ENCODE measurements at regions not wholly inside any gene's neighbourhood (a gene's known extent, or its start where the extent isn't known, plus 50 kb on each side); places are given as distances from the start of the nearest gene placed in this dataset.

GRCh38 chr5:167730121-167730520 lies 561.3 kb upstream of the WWC1 start:
- no peaks in the 10 kb centered on the region for H3K9me3 ChIP-seq (ENCODE audit: control insufficient read depth, low read depth, low read length)
- peak overlapping the region; percentile 41 for H3K4me2 ChIP-seq (ENCODE audit: control insufficient read depth, extremely low read depth, insufficient read depth, low read depth, low read length)
- DNase-seq (ENCODE audit: low read depth, low spot score), result peak; percentile 63
- no peaks in the 10 kb centered on the region for H3K36me3 ChIP-seq (ENCODE audit: control insufficient read depth in 2 of 2, extremely low read depth in 1 of 2, insufficient read depth in 2 of 2, low read length in 2 of 2)
- H3K4me3 ChIP-seq (ENCODE audit: control insufficient read depth in 2 of 3, extremely low read depth in 1 of 3, insufficient read depth in 2 of 3, low read depth in 1 of 3, low read length in 3 of 3), result no peak overlapping the region
- no peaks in the 10 kb centered on the region for H3K27me3 ChIP-seq (ENCODE audit: control insufficient read depth, extremely low read depth, insufficient read depth, low read length)
- H3K9ac ChIP-seq (ENCODE audit: control insufficient read depth, extremely low read depth, insufficient read depth, low read length), result peak overlapping the region; percentile 28
- no peak overlapping the region for H2AFZ ChIP-seq (ENCODE audit: control insufficient read depth, low read length)
- peaks cover 21% of the 10 kb centered on the region for H3K4me1 ChIP-seq (ENCODE audit: control insufficient read depth, extremely low read depth, insufficient read depth, low read length)
- H3K79me2 ChIP-seq (ENCODE audit: control insufficient read depth, insufficient read depth, low read length), result no peaks in the 10 kb centered on the region
- peak; percentile 83 for FAIRE-seq
- dilution Hi-C loops (cut with MboI; ENCODE audit: extremely low pct_ligation_motif_present, low sequenced_read_pairs), result no loop called here
- peak overlapping the region; percentile 70 for H3K27ac ChIP-seq (ENCODE audit: control insufficient read depth, insufficient read depth, low read length)
- TF ChIP-seq EZH2 (IDR thresholded peaks at IDR 0.05; ENCODE audit: low read length), result no peak
- TF ChIP-seq CTCF (optimal IDR thresholded peaks at IDR 0.05 in 1 of 3, IDR thresholded peaks at IDR 0.05 in 1 of 3, conservative IDR thresholded peaks at IDR 0.05 in 1 of 3; ENCODE audit: extremely low read depth in 1 of 3, insufficient read depth in 2 of 3, low read length in 3 of 3), result no peak
- no peaks in the 10 kb centered on the region for H4K20me1 ChIP-seq (ENCODE audit: control insufficient read depth, extremely low read depth, insufficient read depth, low read length)
- no peaks in the 10 kb centered on the region for H3K9me1 ChIP-seq (ENCODE audit: control insufficient read depth, extremely low read depth, insufficient read depth, low read length)

GRCh38 chr5:167730656-167731055 lies 560.8 kb upstream of the WWC1 start:
- Histone ChIP-seq H3K36me3 (ENCODE audit: control insufficient read depth in 2 of 2, extremely low read depth in 1 of 2, insufficient read depth in 2 of 2, low read length in 2 of 2) (no peaks in the 10 kb centered on the region), H3K4me1 (ENCODE audit: control insufficient read depth, extremely low read depth, insufficient read depth, low read length) (peaks cover 21% of the 10 kb centered on the region), H3K4me2 (ENCODE audit: control insufficient read depth, extremely low read depth, insufficient read depth, low read depth, low read length) (peak overlapping the region; percentile 41), H3K4me3 (ENCODE audit: control insufficient read depth in 2 of 3, extremely low read depth in 1 of 3, insufficient read depth in 2 of 3, low read depth in 1 of 3, low read length in 3 of 3) (no peak overlapping the region), H3K9me1 (ENCODE audit: control insufficient read depth, extremely low read depth, insufficient read depth, low read length) (no peaks in the 10 kb centered on the region), H3K79me2 (ENCODE audit: control insufficient read depth, insufficient read depth, low read length) (no peaks in the 10 kb centered on the region), H4K20me1 (ENCODE audit: control insufficient read depth, extremely low read depth, insufficient read depth, low read length) (no peaks in the 10 kb centered on the region), H3K27ac (ENCODE audit: control insufficient read depth, insufficient read depth, low read length) (peak overlapping the region; percentile 70), H3K9ac (ENCODE audit: control insufficient read depth, extremely low read depth, insufficient read depth, low read length) (peak overlapping the region; percentile 28), H3K27me3 (ENCODE audit: control insufficient read depth, extremely low read depth, insufficient read depth, low read length) (no peaks in the 10 kb centered on the region), H2AFZ (ENCODE audit: control insufficient read depth, low read length) (no peak overlapping the region), H3K9me3 (ENCODE audit: control insufficient read depth, low read depth, low read length) (no peaks in the 10 kb centered on the region)
- TF ChIP-seq EZH2 (IDR thresholded peaks at IDR 0.05; ENCODE audit: low read length) (no peak), CTCF (optimal IDR thresholded peaks at IDR 0.05 in 1 of 3, IDR thresholded peaks at IDR 0.05 in 1 of 3, conservative IDR thresholded peaks at IDR 0.05 in 1 of 3; ENCODE audit: extremely low read depth in 1 of 3, insufficient read depth in 2 of 3, low read length in 3 of 3) (no peak)
- no peak for FAIRE-seq
- DNase-seq (ENCODE audit: low read depth, low spot score), result no peak
- dilution Hi-C loops (cut with MboI; ENCODE audit: extremely low pct_ligation_motif_present, low sequenced_read_pairs), result no loop called here

Measured in keratinocyte (primary cell).